Effector memory CD8-positive, alpha-beta T cell (primary cell): ENCODE measurements at regions not wholly inside any gene's neighbourhood (a gene's known extent, or its start where the extent isn't known, plus 50 kb on each side); places are given as distances from the start of the nearest gene placed in this dataset.
"Not testable (repeated sequence)": the region's sequence is repeated elsewhere in the genome, so short reads cannot be mapped to it uniquely, and the experiment has no call there.

Experiments
- ATAC-seq: fragments of 150-1000 bp; cut with Tn5 transposase; replicated peaks from 2 replicates; pipeline ENCODE4 v1.10.0; 2021; ENCODE audit warnings: mild to moderate bottlenecking, moderate library complexity
- DNase-seq, 3 experiments: peaks; one replicate each; pipeline ENCODE4 v3.0.0; 2021
- H3K27ac Mint-ChIP-seq, 2 donors: one replicate each; pipeline ENCODE4 v1.8.0; 2022; ENCODE audit warnings: mild to moderate bottlenecking in 2 of 2, mixed read lengths in 2 of 2, moderate library complexity in 2 of 2
- H3K27me3 Mint-ChIP-seq, 2 donors: one replicate each; pipeline ENCODE4 v1.8.0; 2022; ENCODE audit warnings: mixed read lengths in 2 of 2
- H3K36me3 Mint-ChIP-seq: one replicate; pipeline ENCODE4 v1.8.0; 2022; ENCODE audit warnings: mild to moderate bottlenecking, moderate library complexity, mixed read lengths; ENCODE audit not compliant: insufficient read depth
- H3K4me1 Mint-ChIP-seq, 2 donors: one replicate each; pipeline ENCODE4 v1.8.0; 2022; ENCODE audit warnings: low read depth in 2 of 2, mixed read lengths in 2 of 2
- H3K4me3 Mint-ChIP-seq, 2 donors: one replicate each; pipeline ENCODE4 v1.8.0; 2022; ENCODE audit warnings: mild to moderate bottlenecking in 2 of 2, mixed read lengths in 2 of 2, moderate library complexity in 2 of 2
- H3K9me3 Mint-ChIP-seq, 2 donors: one replicate each; pipeline ENCODE4 v1.8.0; 2022; ENCODE audit warnings: mixed read lengths in 2 of 2

DNA sequence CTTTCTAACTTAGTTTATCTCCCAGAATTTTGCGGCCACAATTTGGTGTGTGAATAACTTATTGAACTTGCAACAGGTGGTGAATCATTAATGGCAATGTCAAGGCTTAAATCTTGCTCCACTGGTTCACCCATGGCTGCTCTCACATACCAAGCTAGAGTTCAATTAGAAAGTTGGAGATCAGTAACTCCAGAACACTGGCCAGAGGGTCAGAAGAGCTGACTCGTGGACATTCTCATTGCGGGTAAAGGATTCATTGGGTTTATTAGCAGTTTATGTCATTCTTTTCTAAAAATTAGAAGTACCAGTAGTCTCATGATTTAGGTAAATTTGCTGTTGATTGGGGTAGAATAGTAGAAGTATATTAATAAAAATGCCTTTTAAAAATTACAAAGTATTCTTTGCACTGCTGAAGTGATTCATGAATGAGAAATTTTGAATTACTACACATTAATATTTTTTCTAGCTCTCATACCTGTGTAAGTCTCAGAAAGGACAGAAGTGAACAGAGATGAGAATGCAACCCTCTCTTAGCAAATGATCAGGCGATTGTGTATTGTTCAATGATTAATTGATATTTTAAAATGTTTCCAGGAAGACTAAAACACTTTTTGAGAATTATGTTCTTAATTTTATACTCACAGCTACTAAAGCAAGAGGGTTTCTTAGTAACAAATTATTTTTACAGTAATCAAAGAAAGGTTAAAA is 142.0 kb downstream of the SYT15 start:
- not testable (repeated sequence) for H3K9me3 Mint-ChIP-seq, H3K4me3 Mint-ChIP-seq, H3K4me1 Mint-ChIP-seq, ATAC-seq, H3K36me3 Mint-ChIP-seq, H3K27ac Mint-ChIP-seq, DNase-seq
- H3K27me3 Mint-ChIP-seq, result peaks cover 9 to 20% of the 10 kb centered on the region in 2 donors

- not testable (repeated sequence) for H3K9me3 Mint-ChIP-seq, ATAC-seq, H3K4me1 Mint-ChIP-seq, H3K27ac Mint-ChIP-seq, H3K4me3 Mint-ChIP-seq, H3K36me3 Mint-ChIP-seq, DNase-seq
- H3K27me3 Mint-ChIP-seq, result peaks cover 9 to 24% of the 10 kb centered on the region in 2 donors
Measured at GRCh38 chr10:46724258-46724657, 145.3 kb downstream of the SYT15 start.

- DNase-seq, H3K9me3 Mint-ChIP-seq, H3K4me3 Mint-ChIP-seq, H3K4me1 Mint-ChIP-seq, H3K36me3 Mint-ChIP-seq, ATAC-seq, H3K27ac Mint-ChIP-seq: not testable (repeated sequence)
- H3K27me3 Mint-ChIP-seq, result peaks cover 9 to 17% of the 10 kb centered on the region in 2 donors
Measured at GRCh38 chr10:46728359-46728758, 149.4 kb downstream of the SYT15 start.

- not testable (repeated sequence) for H3K9me3 Mint-ChIP-seq, ATAC-seq, H3K27ac Mint-ChIP-seq, H3K36me3 Mint-ChIP-seq, H3K4me3 Mint-ChIP-seq, H3K4me1 Mint-ChIP-seq, H3K27me3 Mint-ChIP-seq, DNase-seq
Measured at GRCh38 chr10:46730729-46731128, 151.8 kb downstream of the SYT15 start.

- H3K36me3 Mint-ChIP-seq, H3K27ac Mint-ChIP-seq, DNase-seq, H3K4me1 Mint-ChIP-seq, ATAC-seq, H3K27me3 Mint-ChIP-seq, H3K4me3 Mint-ChIP-seq, H3K9me3 Mint-ChIP-seq: not testable (repeated sequence)
Measured at GRCh38 chr10:46733635-46734261, 154.8 kb downstream of the SYT15 start.

DNA sequence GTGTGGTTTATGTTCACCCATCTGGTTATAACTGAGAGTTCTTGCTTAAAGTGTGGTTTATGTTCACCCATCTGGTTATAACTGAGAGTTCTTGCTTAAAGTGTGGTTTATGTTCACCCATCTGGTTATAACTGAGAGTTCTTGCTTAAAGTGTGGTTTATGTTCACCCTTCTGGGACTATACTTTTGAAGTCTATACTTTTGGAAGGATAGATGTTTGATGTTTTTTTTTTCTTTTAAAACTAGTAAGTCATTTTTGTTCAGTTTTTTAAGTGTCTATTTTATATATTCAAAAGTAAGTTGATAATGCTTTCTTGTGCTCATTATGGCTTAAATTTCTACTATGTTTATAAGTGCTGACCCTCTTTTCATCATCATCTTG is 155.3 kb downstream of the SYT15 start:
- H3K9me3 Mint-ChIP-seq, DNase-seq, ATAC-seq, H3K27me3 Mint-ChIP-seq, H3K36me3 Mint-ChIP-seq, H3K4me3 Mint-ChIP-seq, H3K27ac Mint-ChIP-seq, H3K4me1 Mint-ChIP-seq: not testable (repeated sequence)

DNA sequence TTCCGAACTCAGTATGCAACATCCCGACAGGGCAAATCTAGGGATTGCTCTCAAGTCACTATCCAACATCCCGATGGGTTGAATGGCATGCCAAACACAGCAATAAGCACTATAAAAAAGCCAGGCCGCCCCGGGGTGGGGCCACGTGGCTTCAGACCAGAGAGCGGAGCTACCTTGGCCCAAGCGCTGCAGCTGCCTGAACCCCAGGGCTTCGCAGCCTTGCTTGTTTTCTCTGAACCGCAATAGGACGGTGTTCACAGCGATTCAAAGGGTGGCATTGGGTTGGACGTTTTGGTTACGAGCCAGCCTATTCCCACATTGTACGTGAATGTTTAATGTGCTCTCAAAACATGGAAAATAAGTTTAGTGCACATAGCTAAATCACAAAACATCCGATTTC is 161.0 kb downstream of the SYT15 start:
- H3K9me3 Mint-ChIP-seq, ATAC-seq, H3K36me3 Mint-ChIP-seq, H3K27ac Mint-ChIP-seq, H3K4me3 Mint-ChIP-seq, H3K27me3 Mint-ChIP-seq, H3K4me1 Mint-ChIP-seq, DNase-seq: not testable (repeated sequence)

GRCh38 chr10:46740368-46740767 is 161.4 kb downstream of the SYT15 start:
- not testable (repeated sequence) for H3K4me3 Mint-ChIP-seq, ATAC-seq, H3K9me3 Mint-ChIP-seq, H3K36me3 Mint-ChIP-seq, H3K27ac Mint-ChIP-seq, H3K4me1 Mint-ChIP-seq, H3K27me3 Mint-ChIP-seq, DNase-seq

DNA sequence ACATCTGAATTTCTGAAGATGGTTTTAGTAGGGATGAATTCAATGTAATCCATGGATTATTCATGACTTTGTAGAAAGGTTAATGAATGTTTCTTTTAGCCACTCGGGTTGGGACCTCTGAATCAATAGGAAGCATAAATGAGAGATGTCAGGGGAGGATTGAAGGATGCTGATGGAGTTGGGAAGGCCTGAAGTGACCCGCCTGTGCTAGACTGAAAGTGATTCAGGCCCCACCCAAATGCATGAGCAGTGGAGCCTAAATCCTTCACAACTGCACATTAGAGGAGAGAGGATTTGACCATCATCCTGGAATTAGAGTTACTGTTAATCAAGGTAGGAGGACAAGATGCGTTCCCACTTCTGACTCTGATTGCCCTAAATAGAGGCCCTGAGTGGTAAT is 162.2 kb upstream of the PTPN20 start:
- not testable (repeated sequence) for H3K36me3 Mint-ChIP-seq, H3K27me3 Mint-ChIP-seq, DNase-seq, H3K4me3 Mint-ChIP-seq, ATAC-seq, H3K27ac Mint-ChIP-seq, H3K9me3 Mint-ChIP-seq, H3K4me1 Mint-ChIP-seq

DNA sequence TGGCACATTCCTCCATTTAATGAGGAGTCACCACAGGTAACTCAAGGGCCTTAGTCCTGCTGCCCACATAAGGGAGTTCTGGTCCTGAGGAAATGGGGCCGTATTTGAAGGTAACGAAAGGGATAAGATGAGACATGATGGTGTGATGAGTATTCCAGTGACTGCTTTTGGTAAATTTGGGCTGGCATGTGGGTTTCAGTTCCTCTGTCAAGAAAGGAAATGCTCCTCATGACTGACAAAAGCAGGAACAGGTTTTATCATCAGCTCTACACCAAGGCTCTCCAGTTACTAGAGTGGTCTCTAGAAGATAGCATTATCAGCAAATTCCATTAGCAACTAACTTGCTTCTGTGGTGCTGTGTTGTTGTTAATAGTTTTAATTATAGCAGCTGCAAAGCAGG is 161.8 kb upstream of the PTPN20 start:
- H3K27me3 Mint-ChIP-seq, H3K4me1 Mint-ChIP-seq, H3K9me3 Mint-ChIP-seq, DNase-seq, H3K4me3 Mint-ChIP-seq, H3K27ac Mint-ChIP-seq, H3K36me3 Mint-ChIP-seq, ATAC-seq: not testable (repeated sequence)

- H3K36me3 Mint-ChIP-seq, H3K27ac Mint-ChIP-seq, H3K4me3 Mint-ChIP-seq, H3K27me3 Mint-ChIP-seq, H3K9me3 Mint-ChIP-seq, DNase-seq, ATAC-seq, H3K4me1 Mint-ChIP-seq: not testable (repeated sequence)
Measured at GRCh38 chr10:46753763-46754162, 157.5 kb upstream of the PTPN20 start.

GRCh38 chr10:46761471-46761870 is 149.8 kb upstream of the PTPN20 start:
- not testable (repeated sequence) for H3K27ac Mint-ChIP-seq, H3K4me3 Mint-ChIP-seq, H3K4me1 Mint-ChIP-seq, H3K36me3 Mint-ChIP-seq, H3K27me3 Mint-ChIP-seq, ATAC-seq, DNase-seq, H3K9me3 Mint-ChIP-seq

- not testable (repeated sequence) for H3K4me1 Mint-ChIP-seq, DNase-seq, ATAC-seq, H3K27ac Mint-ChIP-seq, H3K27me3 Mint-ChIP-seq, H3K4me3 Mint-ChIP-seq, H3K36me3 Mint-ChIP-seq, H3K9me3 Mint-ChIP-seq
Measured at GRCh38 chr10:46768515-46769291, 142.5 kb upstream of the PTPN20 start.
